SKM-1 (cell line): ENCODE measurements at regions not wholly inside any gene's neighbourhood (a gene's known extent, or its start where the extent isn't known, plus 50 kb on each side); places are given as distances from the start of the nearest gene placed in this dataset.

ENCODE experiments used
- DNase-seq: peaks from one replicate; lab custom pipeline; 2025; ENCODE audit not compliant: unreplicated experiment; lab: John Stamatoyannopoulos, UW

DNA sequence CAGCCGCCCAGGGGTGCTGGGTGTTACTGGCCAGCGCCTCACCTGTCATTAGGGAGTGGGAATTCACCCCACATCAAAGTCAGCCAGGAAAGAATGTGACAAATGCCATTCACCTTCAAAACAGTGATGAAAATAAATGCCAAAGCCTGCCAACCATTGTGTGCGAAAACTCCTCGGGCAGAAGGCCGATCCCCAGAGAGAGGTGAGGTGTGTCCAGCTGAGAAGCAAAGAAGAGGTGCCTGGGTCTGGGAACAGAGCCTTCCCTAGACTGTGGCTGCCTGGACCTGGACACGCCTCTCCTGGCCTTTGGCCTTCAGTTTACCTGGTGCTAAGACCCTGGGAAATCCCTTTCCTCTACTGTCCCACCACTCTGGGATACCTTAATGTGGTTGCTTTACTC is 142.7 kb downstream of the CYP26B1 start:
- no peak for DNase-seq

DNA sequence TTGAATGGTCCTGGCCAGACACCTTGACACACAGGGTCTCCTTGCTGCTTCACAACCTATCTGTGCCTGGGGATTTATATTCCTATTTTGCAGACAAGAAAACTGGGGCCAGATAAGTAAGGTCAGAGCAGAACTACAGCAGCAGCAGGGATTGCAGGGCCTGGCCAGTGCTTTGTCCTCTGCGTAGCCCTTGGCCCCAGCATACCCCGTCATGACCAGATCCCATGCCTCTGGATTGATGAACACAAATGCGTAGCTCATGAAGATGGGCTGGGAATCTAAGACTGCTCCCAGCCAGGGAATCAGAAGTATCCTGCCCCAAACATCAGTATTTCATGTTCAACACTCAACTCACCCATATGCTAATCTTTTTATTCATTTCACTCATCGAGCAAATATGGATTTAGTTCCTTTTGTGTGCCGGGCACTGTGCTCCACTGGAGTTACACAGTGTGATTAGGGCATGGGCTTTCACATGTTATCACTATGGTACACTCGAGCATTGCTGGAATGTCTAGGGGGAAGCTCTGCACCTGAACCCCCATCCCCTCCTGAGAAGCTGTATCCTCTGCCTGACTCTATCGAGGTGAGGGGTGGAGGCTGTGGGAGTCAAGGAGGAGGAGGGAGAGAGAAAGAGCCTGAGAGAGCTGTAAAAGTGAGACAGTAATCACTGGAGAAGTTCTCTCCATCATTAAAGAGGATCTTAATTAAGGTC is 143.3 kb downstream of the CYP26B1 start:
- DNase-seq: no peak

DNA sequence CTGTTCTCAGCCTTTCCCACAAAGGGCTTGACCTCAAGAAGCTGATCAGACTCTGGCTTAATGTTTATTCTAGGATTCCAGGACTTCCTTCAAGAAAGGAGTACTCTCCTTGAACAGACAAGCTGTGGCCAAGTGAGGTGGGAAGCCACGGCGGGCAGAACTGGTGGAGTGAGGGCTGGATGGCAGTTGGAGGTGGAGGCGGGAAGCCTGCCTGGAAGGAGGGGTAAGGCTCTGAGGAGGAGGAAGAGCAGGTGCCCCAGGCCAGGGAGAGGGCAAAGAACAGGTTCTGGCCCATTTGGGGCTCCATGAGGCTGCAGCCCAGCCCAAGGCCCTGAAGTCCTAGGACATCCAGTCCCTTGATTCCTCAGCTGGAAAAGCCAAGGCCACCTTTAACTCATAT is 143.9 kb downstream of the CYP26B1 start:
- no peak for DNase-seq

DNA sequence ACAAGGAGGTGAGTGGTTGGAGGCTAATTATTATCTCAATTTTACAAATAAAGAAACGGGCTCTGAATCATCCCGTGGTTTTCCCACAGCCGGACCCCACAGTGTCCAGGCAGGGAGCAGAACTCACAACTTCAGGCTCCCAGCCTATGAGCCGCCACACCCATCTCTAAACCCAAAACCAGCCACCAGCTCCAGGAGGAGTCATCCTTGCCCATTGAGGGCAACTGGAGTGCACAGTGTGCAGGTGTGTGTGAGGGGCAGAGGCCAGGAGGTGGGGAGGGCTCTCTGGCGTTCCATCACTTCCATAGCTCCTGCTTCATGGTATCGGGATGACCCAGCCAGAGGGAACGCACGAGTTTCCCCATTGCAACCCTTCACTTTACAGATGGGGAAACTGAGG is 144.5 kb downstream of the CYP26B1 start:
- no peak for DNase-seq

DNA sequence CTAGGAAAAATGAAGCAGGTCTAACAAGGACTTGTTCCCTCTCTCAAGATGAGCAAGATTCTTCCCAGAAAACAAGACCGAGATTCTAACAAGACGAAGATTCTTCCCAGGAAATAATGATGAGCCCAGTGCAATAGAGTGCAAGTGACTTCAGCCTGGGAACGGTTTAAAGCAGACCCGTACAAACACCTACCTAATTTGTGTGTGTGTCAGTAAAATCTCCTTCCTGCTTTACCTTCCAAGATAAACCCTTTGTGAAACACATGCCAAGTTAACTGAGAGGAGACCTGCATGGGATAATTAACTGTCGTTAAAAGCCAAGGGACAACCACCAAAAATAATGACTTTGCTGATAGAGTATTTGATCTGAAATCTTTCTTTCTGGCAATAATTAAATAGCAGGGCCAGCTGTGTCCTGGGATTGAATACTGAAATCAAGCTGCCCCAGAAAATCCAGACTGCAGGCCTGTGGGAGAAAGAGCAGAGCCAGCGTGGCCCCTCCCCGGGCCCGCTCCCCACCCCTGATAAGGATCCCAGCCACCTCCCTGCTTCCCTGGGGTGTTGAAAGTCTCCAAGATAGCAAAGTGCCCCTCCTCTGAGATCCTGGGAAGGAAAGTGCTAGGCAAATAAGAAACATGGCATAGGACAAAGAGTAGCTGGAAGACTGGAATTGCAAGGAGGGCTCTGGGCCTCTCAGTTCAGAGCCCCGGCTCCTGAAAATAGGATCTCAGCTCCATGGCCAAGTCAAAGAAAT is 145.5 kb downstream of the CYP26B1 start:
- DNase-seq: no peak

DNA sequence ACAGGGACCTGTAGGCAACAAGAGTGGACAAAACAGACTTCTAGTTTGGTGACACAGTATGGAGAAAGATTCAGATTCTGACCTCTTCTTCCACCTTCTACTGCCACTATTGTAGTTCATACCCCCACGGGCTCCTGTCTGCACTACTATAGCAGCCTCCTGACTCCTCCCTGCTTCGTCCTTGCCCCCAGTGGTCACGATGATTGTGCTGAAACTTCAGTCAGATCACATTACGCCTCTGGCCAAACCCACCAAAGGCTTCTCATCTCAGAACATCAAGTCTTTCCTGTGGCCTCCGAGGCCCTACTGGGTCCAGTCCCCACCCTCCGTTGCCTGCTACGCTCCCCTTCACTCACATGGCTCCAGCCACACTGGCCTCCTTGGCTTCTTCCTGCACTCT is 147.6 kb downstream of the CYP26B1 start:
- no peak for DNase-seq

DNA sequence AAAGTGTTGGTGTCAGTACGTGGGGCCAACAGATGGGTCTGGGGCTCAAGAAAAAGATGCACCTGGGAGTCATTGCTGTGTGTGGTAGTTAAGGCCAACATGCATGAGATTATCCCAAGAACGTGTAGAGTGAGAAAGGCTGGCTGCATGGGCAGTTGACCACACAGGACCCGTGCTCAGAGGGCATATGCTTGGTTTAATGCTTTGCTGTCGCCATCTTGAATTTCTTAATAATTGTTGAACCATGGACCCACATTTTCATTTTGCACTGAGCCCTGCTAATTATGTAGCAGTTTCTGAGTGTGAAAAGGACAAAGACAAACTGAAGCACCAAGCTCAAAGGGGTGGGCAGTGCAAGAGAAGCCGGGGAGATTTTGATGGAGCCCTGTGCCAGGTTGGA is 148.1 kb downstream of the CYP26B1 start:
- no peak for DNase-seq

DNA sequence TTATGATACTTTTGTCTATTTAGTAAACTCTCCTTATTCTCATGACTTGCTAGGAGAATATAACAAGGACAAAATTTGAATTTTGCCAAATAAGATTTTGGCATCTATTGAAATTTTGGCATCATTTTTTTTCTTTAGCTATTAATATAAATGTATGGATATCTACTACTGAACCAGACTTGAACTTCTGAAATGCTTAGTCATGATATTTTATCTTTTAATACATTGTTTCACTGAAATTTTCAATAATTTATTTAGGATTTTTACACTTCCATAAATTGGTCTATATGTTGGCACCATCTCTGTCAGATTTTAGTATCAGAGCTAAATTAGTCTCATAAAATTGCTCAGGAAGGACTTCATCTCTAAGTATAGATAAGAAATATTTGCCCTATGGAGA is 149.8 kb downstream of the CYP26B1 start:
- no peak for DNase-seq

DNA sequence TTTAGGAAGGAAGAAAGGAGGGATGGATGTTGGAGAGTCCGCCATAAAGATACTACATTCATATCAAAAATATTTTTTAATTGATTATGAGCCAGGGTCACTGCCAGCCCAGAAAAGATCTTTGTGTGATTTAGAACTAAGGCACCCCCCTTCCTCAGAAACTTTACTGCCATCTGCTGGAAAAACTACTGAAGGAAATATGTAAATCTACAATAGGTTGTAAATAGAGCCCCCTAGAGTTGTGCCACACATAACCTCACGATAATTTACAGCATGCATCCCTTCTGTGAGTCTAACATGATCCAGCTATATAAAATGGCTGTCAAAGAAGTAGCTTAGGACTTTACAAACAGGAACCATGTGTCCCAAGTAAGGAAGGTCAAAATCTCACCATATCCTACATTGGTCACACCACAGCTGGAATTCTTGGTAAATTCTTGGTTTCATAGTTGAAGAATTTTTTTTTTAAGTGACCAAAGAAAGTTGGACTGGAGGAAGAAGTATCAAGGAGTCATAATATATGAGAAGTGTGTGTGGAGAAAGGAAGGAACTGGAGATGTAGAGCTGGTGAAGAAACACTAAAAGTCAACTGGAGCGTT is 152.5 kb downstream of the CYP26B1 start:
- DNase-seq: peak; percentile 26

DNA sequence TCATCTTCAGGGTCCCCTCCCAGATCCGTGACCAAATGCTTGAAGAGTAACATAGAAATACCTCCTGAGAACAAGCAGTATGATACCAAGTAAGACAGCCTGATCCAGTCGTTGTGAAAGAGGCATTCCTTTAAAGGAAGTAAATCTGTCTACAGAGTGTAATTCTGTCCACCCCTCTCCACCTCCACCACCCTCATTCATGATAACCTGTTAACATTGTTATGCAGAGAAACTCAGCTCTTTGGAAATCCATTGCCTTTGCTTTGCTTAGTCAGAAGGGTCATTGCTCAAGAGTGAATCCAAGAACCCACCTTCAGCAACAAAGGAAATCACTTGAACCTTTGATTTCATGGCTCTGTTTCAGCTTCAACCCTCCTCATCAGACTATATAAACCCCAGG is 155.6 kb downstream of the CYP26B1 start:
- no peak for DNase-seq

DNA sequence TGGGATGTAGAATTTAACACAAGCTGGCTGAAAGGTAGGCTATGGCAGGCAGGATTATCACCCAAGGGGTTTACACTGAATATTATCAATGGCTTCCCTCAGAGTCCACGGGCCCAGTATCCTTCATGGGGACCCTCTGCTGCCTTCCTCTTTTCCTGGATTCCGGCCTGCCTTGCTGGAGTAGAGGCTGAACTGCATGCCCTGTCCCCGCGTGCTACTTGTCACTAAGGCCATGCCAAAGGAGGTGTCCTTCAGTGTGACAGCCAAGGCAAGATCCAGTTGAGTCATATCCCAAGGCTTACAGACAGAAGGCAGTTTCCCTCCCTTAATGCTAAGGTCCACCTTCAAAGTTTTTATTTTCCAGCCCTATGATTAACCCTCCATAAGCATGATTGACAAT is 156.3 kb downstream of the CYP26B1 start:
- DNase-seq: no peak

DNA sequence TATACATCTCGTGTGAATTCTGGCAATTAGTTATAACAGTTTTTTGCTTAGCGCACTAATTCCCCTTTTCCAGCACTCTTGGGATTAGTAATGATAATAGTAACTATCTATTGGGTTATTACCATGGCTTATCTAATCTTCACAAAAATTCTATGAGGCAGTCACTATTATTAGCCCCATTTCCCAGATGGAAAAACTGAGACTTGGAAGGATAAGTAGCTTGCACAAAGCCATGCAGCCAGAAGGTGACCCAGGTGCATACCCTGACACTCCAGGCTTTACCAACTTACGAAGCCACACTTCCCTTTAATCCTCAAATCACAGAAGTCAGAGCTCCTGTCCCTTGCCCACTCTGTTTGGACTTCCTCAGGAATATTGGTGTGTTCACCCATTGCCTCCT is 156.8 kb downstream of the CYP26B1 start:
- DNase-seq: no peak

DNA sequence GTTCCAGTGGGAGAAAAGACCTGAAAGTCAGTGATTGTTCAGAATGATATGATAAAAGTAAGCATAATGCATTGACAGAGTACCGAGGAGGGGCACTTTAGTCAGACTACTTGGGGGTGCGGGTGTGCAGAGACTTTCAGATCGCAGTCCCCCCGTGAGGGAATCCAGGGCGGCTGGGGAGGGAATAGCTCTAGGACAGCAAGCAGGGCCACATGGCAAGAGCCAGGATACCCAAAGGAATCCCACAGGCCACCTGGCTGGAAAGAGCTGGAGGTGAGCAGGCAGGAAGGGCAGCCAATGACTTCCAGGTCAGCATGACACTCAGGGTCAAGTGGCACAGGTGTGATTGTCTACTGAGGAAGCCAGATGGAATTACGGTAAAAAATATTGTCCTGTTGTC is 157.5 kb downstream of the CYP26B1 start:
- no peak for DNase-seq

DNA sequence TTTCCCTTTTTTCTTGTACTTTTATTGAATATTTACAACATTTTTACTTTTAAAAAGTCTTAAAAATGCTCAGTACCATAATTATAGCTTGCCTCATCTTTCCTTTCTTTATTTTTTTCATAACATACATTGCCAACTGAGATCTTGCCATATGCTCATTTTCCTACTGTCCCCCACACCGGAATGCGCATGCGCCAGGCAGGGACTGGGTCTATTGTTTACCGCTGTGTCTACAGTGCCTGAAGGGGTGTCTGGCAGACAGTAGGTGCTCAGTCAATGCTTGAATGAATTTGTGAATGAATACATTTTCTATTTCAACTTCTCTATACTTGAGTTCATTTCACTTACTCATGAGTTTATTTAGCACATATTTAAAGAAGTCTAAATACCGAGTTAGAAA is 158.0 kb downstream of the CYP26B1 start:
- no peak for DNase-seq

DNA sequence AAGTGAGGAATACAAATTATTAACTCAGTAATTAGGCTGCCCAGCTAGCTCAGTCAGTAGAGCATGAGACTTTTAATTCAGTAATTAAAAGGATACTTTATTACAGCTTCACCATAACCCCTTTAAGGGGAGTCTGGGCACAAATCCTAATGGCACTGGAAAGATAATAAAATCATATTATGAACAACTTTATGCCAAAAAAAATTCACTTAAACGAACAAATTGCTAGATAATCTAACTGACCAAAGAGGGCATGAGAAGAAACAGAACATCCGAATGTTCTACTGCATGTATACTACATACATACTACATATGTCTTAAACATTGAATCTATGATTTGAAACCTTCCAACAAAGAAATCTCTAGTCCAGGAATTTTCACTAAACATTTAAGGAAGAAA is 159.5 kb downstream of the CYP26B1 start:
- no peak for DNase-seq

DNA sequence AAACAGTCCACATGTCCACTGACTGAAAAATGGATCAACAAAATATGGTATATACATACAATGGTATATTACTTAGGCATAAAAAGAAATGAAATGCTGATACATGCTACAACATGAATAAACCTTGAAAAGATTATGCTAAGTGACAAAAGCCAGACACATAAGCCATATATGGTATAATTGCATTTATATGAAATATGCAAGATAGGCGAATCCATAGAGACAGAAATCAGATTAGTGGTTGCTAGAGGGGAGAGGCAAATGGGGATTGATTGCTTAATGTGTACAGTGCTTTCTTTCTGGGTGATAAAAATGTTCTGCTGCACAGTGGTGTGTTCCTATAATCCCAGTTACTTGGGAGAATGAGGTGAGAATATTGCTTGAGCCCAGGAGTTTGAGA is 171.0 kb downstream of the CYP26B1 start:
- no peak for DNase-seq

DNA sequence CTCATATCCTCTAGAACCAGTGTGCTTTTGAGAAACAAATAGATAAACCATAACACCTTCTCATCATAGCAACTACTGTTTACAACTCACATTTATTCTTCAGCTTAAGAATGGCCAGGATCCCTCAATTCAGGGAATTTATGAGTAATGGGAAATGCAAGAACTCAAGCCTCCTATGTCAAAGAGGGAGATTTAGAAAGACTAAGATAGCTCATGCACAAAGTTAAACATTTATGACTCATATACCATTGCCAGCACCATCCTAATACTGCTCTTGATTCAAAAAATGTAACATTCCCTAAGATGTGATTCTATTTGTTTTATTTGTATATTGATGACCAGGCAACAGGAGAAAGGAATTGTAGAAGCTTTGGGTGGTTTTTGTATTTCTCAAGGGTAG is 172.8 kb downstream of the CYP26B1 start:
- no peak for DNase-seq

DNA sequence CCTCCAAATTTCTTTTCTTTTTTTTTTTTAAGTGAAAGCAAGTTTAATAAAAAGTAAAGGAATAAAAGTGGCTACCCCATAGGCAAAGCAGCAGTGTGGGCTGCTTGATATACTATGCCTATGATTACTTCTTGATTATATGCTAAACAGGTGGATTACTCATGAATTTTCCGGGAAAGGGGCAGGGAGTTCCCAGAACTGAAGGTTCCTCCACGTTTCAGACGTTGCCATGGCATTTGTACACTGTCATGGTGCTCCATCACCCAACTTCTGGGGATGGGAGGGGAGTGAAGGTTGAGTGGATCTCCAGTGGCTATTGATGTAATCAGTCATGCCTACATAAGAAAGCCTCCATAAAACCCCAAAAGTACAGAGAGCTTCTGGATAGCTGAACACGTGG is 176.2 kb downstream of the CYP26B1 start:
- DNase-seq: no peak

DNA sequence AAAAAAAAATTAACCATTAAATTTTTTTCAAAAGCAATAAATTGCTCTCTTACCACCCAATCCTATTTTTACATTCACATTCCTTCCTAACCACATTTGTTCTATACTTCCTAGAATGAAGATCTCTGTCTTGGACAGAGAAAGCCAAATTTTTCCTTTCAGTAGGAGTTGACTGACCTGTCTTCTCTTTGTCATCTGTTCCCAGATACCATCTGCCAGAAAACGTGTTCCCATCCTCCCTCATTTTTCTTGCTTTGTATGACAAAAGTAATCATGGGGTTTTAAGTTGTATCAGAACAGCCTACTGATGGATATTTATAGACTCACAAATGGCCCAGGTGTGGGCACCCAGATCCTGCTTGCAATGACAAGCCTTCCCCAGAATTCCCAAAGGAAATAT is 182.1 kb downstream of the CYP26B1 start:
- no peak for DNase-seq

DNA sequence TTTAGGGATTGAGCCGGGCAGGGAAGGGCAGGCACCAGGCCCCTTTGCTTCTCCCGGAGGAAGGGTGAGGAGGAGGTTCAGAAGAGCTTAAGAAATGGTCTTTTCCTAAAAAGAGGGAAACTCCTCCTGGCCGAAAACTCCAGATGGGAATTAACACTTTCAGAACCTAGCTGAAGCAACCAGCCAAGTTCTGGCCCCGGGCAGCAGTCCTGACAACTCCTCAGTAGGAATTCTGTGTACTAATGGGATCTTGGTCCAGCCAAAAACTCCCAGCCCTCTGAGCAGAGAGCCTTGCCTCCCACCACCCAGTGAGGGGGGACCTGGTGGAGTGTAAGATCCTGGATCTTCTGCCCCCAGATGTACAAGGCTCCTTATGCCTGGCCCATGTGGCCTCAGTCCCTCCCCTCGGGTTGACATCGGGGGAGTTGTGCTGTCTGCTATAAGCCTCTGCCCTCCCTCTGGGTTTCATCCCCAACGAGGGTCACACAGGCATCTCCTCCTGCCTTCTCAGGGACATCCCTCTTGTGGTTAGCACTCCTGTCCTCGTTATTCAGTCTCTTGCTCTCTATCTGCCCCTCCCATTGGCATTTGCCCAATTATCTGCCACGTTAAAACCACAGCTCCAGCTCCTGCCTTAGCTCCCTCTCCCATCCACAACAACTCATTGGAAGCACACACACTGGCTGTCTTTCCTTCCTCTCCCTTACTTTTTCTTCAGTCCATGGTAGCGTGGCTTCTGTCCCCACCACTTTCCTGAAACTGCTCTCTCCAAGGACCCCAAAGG is 184.6 kb downstream of the CYP26B1 start:
- no peak for DNase-seq

DNA sequence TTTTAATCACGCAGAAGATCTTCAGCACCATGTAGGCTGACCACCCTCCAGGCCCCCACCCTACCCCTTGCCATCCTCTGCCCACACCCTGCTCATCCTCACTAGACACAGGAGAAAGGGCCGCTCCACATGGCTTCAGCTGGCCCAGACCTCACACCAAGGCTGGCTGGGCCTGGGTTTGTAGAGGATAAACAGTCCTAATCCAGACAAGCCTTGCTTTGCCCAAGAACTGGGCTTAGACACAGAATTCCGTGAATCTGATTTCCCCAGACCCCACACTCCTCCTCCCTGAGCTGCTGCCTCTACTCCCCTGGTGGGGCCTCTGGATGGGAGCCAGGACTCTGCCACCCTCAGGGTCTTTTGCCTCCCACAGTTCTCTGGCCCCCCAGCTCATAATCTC is 185.3 kb downstream of the CYP26B1 start:
- DNase-seq: no peak
